HG03469 (cell line): ENCODE measurements at regions not wholly inside any gene's neighbourhood (a gene's known extent, or its start where the extent isn't known, plus 50 kb on each side); places are given as distances from the start of the nearest gene placed in this dataset.

Experiments
- ATAC-seq: cut with Tn5 transposase; IDR thresholded peaks from one replicate; pipeline ENCODE4 v1.9.1; 2021; ENCODE audit warnings: mild to moderate bottlenecking, moderate library complexity, moderate number of reproducible peaks; ENCODE audit not compliant: unreplicated experiment

DNA sequence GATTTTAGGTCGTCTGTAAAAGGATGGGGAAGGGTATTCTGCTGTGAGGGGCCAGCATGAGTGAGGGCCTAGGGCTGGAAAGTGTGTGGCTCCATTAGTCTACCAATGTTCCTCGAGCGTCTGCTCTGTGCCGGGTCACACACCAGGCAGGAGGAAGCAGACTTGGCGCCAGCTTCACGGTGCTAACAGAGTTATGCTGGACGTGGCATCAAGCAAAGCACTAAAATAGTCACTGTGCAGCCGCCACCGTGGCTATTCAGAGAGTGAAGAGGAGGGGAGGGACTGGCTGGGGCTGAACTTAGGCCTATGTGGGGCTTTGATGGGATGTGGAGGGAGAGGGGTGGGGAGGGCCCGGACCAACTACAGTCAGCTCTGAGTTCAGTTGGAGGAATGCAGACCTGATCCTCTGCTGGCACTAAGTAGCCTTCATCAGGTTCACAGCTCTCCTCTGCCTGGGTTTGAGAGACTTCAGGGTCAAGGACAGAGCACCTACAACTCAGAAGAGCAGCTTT, 83.9 kb upstream of the MSX1 start:
- no peak for ATAC-seq

GRCh38 chr4:4772534-4772933, 86.9 kb upstream of the MSX1 start:
- no peak for ATAC-seq

- no peak for ATAC-seq
Observed at GRCh38 chr4:4771160-4771559, 88.3 kb upstream of the MSX1 start.

- ATAC-seq = no peak
Observed at GRCh38 chr4:4770610-4771009, 88.9 kb upstream of the MSX1 start.

DNA sequence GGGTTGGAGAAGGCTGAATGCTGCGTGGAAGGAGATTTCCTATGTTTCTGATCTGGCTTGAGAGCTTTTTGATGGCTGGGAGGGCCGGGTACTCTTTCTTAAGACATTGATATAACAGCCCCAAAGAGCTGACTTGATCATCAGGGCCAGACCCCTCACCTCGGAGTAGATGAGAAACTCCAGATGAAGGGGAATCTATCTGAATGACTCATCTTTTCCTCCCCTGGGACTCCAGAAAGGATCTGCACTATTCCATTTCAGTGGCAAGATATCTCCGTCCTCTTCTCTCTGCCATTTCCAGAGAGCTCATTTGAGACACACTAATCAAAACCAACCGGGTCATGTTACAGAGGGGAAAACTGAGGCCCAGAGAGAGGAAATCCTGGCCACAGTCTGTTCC, 92.9 kb upstream of the MSX1 start:
- no peak for ATAC-seq

GRCh38 chr4:4765811-4766210, 93.7 kb upstream of the MSX1 start:
- no peak for ATAC-seq

- no peak for ATAC-seq
Observed at GRCh38 chr4:4764558-4764905, 94.9 kb upstream of the MSX1 start.

DNA sequence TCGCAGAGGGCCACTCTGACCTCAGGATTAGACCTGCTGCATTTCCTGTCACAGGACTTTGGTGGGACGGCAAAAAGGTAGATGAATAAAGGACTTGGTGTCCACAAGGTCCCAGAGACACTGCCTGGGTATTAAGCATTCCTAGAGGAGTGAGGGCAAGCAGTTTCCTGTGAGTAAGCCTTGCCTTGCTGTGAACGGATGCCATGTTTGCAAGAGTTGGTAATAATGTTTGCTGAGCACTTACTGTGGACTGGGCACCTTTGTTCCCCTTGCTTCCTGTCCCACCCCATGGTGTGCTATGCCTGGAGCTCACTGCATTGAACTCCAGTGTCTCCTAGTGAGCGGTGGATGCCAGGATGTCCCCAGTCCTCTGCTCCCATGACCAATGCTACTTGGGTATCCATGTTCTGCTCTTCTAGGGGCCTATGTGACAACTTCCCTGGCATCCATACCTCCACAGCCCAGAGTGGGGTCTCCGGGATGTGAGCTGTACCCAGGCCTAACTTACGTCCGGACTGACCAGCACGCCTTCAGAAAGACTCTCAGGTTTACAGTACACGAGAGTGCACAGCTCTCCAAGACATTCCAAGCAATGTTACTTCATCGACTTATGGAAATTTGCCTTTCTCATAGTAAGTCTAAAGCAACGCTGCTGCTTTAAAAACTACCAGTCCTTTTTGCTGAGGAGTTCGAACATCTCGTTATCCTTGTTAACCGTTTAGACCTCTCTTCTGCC, 95.5 kb upstream of the MSX1 start:
- no peak for ATAC-seq

DNA sequence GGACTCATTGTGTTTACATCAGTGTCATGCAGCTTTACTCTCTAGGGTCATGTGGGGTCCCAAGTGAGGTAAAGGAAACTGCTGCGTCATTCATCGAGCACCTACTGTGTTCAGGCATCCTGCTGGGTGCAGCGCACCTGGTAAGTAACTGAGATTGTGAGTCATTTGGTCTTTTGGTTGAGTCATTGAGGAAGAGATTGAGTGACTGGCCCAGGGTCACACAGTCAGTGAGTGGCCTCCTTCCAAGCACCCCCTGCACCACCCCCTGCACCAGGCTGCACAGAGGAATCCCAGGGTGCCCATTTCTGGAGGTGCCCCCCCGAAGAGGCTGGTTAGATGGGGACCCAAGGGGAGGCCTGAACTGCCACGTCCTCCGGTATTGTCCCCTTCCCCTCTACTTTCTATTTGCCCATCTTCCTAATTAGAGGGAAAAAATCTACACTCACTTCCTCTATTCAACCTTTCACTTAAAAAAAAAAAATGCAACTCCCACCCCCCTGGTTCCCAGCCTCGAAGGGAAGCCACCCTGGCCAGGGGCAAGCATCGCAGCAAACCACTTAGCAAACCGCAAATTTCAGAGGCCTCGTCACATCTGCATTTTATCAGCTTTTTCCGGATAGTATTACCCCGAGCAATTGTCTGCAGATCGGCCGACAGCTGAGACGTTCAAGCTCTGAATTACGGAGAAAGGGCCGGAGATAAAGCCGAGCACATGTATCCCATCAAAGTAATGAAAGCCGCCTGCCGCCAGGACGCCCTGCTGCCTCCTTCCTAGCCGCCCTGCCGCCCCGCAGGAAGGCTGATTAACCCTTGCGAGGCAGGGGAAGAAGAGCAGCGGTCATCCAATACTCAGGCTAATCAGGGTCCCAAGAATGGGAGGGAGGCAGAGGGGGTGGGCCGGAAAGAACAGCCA, 96.3 kb upstream of the MSX1 start:
- peak; percentile 93 for ATAC-seq

DNA sequence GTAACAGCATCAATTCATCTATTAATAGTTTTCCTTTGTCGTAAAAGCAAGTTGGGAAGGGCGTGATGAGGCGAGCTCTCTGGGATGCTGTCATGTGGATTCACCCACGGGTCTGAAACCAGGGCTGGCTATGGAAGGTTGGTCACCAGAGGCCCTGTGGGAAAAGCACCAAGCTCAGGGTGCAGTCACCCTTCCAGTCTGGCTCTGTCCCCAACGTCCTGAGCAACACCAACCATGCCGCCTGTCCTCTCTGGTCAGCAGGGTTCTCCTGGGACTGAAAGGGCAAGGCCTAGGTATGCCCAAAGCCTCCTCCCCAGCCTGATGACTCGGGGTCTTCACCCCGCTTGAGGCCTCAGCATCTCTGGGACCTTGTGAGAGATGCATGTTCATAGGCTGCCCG, 97.2 kb upstream of the MSX1 start:
- ATAC-seq = no peak

DNA sequence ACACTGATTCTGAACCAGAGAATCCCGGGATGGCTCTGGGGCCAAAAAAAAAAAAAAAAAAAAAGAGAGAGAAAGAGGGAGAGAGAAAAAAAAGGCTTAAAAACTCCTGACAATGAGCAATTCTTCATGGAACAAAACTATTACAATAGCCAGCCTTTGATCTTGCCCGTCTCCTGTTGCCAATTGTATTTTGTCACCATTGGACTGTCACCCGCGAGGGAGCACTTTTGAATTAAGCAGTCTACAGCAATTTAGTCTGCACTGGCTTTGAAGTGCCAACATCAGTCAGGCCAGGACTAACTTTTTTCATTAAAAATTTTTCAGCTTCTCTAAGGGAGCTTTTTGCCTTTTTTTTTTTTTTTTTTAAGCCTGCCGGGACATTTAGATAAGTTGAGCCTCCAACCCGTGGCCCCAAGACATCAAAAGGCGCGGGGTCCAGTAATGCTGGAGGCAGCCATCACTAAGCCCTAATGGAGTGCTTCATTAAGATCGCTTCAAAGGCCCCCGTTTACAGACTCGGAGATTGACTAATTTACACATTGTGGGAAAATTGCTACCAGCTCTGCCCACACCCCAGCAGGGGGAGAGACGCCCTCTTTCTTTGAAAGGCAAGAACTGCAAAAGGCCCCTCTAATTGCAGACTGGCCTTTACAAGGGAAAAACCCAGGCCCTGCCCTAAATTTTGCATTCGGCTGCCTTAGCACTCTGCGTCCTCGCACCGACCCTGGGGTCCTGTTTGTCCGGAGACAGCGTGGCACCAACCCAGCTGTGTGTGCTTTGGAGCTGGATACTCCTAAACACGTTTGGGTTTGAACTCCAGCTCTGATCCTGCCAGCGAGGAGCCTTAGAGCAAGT, 98.1 kb upstream of the MSX1 start:
- ATAC-seq = no peak

GRCh38 chr4:4759883-4760282, 99.6 kb upstream of the MSX1 start:
- no peak for ATAC-seq

- no peak for ATAC-seq
Observed at GRCh38 chr4:4759232-4759631, 100.2 kb upstream of the MSX1 start.

DNA sequence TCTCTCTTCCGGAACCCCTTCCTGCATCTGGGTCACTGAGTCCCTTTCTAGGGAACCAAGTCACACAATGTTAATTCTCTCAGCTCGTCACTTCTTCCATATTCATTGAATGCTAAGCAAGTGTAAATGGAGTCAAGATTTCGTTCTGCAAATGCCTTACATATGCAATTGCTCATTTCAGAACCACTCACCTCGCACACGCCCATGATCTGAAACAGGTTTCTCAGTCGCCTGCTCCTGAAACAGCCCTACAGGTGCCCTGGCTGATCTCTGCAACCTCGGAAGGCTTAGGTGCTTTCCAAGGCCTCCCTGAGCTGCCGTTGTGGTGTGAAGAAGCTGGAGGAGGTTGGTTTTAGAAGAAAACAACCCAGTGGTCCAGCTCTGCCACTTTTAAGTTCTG, 100.8 kb upstream of the MSX1 start:
- ATAC-seq = peak; percentile 28

GRCh38 chr4:4755306-4755705, 104.2 kb upstream of the MSX1 start:
- no peak for ATAC-seq

- ATAC-seq = no peak
Observed at GRCh38 chr4:4754641-4755040, 104.8 kb upstream of the MSX1 start.

DNA sequence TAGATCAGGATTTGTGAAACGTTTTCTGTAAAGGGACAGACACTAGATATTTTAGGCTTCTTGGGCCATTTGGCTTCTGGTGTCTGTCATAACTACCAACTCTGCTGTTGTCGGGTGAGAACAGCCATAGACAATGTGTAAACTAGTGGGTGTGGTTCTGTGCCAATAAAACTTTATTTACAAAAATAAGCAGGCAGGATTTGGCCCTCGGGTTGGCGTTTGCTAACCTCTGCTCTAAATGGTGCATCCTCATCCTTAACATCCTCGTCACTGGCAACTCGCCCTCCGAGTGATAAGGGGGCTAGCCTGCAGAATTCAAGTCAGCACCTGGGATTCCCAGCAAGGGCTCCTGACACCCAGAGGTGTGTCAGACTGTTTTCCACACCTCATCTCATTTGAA, 105.8 kb upstream of the MSX1 start:
- ATAC-seq = no peak

- no peak for ATAC-seq
Observed at GRCh38 chr4:4752576-4753401, 106.7 kb upstream of the MSX1 start.

DNA sequence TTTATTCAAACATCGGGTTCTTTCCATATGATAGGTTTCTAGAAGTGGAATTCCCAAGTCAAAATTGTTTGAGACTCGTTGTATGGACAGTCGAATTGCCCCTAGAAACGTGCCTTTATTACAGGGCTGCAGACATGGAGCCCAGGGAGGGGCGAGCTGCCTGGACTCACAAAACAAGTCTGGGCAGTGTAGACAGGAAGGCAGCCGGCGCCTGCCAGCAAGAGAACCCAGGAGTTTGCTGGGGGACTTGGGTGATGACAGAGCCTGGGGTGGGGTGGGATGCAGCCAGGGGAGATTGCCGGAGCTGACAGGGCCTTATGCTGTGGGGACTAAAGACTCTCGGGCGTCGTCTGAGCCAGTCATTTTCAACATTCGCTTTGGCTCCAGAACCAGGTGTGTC, 107.4 kb upstream of the MSX1 start:
- ATAC-seq = no peak

DNA sequence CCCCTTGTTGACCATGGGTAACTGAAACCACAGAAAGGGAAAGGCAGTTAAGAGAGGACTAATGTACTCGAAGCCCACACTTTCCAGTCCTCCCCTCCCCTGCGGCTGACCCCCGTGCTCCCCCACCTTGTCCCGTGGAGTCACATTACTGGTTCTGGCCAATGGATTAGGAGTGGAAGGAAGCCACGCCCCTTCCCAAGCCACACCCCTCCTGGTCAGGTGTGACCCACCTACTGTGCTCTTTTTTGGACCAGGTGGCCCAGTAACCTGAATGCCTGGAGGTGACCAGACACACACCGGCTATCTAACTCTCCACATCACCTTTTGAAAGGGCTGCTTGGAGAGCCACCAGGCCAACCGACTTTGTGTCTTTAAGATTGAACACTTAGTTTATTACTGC, 109.3 kb upstream of the MSX1 start:
- no peak for ATAC-seq
